Omental fat pad (tissue), 3 donors: ENCODE measurements at regions not wholly inside any gene's neighbourhood (a gene's known extent, or its start where the extent isn't known, plus 50 kb on each side); places are given as distances from the start of the nearest gene placed in this dataset.

Source experiments
- ATAC-seq: fragments of 150-250 bp; one replicate; pipeline ENCODE4 v1.9.1; 2016; ENCODE audit warnings: mild to moderate bottlenecking, moderate library complexity; ENCODE audit not compliant: low FRiP score
- DNase-seq: peaks from one replicate; pipeline ENCODE4 v3.0.0-alpha.2; 2019; ENCODE audit warnings: low spot score
- TF ChIP-seq, protein P1 (sequence below), 3 donors: fragments of 450-650 bp; IDR thresholded peaks; one replicate each; pipeline ENCODE4 v1.5.1; 2016 to 2017; ENCODE audit warnings: antibody characterized with exemption in 3 of 3, mild to moderate bottlenecking in 3 of 3, moderate library complexity in 2 of 3

DNA sequence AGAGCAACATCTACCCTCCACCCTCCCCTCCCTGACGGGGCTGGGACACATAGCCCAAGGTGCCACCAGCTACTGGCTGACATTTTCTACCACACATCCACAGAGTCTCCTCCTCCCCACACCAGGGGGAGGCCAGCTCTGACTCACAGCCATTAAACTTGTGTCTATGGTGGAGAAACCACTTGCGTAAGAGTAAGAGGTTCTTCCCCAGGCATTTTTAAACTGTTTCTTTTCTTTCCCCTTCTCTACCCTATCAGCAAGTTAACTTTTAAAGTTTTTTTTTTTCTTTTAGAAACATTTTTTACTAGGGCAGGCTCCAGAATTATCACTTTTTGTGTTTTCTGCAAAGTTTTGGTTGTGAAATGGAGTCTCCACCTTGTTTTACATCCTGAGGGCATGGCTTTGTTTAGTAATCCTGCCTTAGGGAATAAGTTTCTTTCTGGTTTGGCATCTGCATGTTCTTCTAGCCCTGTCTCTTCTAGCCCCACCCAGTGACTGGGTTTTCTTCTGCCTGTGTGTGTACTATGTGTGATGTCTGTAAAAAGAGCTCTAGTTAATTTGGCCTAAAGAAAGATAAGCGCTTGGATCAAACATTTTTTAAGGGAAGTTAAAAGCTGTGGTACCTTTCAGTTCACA lies 148.8 kb upstream of the GADL1 start:
- TF ChIP-seq, protein P1, sequence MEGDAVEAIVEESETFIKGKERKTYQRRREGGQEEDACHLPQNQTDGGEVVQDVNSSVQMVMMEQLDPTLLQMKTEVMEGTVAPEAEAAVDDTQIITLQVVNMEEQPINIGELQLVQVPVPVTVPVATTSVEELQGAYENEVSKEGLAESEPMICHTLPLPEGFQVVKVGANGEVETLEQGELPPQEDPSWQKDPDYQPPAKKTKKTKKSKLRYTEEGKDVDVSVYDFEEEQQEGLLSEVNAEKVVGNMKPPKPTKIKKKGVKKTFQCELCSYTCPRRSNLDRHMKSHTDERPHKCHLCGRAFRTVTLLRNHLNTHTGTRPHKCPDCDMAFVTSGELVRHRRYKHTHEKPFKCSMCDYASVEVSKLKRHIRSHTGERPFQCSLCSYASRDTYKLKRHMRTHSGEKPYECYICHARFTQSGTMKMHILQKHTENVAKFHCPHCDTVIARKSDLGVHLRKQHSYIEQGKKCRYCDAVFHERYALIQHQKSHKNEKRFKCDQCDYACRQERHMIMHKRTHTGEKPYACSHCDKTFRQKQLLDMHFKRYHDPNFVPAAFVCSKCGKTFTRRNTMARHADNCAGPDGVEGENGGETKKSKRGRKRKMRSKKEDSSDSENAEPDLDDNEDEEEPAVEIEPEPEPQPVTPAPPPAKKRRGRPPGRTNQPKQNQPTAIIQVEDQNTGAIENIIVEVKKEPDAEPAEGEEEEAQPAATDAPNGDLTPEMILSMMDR (IDR thresholded peaks at IDR 0.05) = no peak
- ATAC-seq = no peak
- DNase-seq = no peak

DNA sequence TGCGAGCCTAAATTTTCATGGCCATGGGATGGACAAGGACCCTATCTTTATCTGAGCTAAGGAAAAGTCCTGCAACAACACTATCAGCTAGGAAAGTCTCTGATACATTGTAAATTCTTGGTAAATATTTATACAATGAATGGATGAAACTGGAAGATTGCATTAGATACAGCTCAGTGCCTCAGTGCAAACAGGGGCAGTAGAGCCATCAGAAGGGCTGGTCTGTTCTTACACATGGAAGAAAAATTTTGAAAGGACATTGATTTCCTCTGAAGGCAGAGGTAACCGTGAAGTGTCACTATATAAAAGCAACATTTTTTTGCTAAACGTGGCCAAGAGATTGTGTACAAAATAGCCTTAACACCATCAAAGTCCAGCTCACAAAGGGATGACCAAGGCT lies 153.2 kb upstream of the GADL1 start:
- ATAC-seq = no peak
- TF ChIP-seq, protein P1 (IDR thresholded peaks at IDR 0.05) = no peak
- DNase-seq = no peak

DNA sequence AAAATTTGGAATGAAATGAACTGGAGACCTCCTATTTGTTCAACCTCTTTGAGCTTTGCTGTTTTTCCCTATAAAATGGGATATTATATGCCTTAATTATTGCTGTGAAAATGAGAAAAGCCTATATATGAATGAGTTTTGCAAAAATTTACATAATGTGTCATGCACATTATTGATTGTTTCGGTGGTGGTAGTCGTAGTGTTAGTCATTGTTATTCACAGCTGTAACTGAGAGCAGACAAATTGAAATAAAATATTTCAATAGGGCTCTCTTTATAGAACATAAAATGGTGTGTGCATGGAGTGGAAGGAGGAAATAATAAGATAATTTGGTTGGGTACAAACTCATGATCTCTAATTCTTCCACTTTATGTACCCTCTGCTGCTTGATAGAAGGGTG lies 153.7 kb upstream of the GADL1 start:
- ATAC-seq = no peak
- TF ChIP-seq, protein P1 (IDR thresholded peaks at IDR 0.05) = no peak

DNA sequence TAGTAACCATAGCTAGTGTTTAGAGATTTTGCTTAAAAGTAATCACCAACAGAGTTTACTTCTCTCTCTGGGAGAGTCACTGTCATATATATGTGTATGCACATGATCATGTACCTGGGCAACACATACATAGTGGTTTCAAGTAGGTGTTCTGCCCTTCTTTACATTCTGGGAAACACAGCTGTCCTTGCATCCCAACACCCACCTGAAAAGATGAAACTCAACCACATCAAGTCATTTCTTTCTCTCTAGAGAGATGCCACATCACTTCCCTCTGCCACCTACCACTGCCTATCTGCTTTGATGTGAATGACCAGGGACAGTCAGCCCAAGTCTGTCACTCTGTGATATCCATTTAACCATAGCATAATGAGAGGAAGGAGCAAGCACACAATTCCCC lies 155.8 kb upstream of the GADL1 start:
- no peak for DNase-seq
- TF ChIP-seq, protein P1 (IDR thresholded peaks at IDR 0.05) = no peak
- no peak for ATAC-seq

More for the DNA sequence above, 153.7 kb upstream of the GADL1 start:
- no peak for DNase-seq

DNA sequence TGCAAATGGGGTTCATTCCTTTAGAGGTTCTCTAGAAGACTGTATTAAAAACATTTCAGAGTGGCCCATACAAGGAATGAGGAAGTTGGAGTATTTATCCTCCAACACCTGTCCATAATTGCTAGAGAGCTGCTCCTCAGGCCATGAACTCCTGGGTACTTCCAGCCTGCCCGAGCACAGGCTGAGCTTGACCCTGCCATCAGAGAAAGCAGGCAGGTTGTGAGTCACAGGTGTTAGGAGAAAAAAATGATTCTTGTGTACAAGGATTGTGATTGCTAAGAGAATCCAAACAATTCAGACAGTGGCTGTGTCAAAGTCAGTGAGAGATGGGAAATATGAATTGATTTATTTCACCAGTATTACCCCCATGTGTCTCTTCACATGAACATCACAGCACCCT lies 156.8 kb upstream of the GADL1 start:
- TF ChIP-seq, protein P1 (IDR thresholded peaks at IDR 0.05) = no peak
- no peak for DNase-seq
- ATAC-seq = no peak

DNA sequence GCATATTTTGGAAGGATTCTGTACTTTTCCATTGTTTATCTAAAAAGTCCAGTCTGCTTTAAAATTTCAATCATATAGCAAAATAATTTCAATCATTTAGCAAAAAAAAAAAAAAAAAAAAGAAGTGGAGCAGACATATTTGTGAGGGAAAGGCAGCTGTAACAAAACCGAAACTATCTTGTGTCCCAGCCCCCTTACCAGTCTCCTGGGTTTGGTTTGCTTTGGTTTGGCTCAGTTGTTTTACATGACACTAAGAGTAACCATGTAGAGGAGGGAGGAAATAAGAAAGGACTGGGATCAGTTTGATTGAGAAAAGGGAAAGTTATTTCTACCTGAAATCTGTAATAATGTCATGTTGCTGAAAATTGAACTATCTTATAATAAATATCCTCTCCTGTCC lies 158.8 kb upstream of the GADL1 start:
- no peak for DNase-seq
- ATAC-seq = no peak
- TF ChIP-seq, protein P1 (IDR thresholded peaks at IDR 0.05) = no peak

DNA sequence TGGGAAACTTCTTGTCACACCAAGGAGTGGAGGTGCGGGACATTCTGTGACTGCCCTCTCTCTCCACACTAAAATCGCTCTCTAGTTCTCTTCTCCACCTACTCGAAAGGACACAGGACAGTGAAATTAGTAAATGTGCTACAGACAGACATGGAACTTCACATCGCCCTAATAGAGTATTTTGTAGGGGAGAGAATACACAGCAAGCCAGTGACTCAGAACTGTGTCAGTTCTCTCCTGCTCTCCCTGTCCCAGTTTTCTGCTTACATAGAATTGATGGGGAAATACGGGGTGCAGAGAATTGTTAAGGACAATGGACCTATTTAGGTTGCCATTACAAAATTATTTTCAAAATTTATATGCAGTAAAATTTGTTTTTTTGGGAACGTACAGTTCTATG lies 159.6 kb upstream of the GADL1 start:
- TF ChIP-seq, protein P1 (IDR thresholded peaks at IDR 0.05) = no peak
- ATAC-seq = no peak
- DNase-seq = no peak
